ENCODE measurements at regions not wholly inside any gene's neighbourhood (a gene's known extent, or its start where the extent isn't known, plus 50 kb on each side); places are given as distances from the start of the nearest gene placed in this dataset.

- TF ChIP-seq CTCF (IDR thresholded peaks at IDR 0.05) (no peak), SIN3A (IDR thresholded peaks at IDR 0.05; ENCODE audit: borderline replicate concordance, insufficient read depth, low read depth, low read length) (no peak), REST (IDR thresholded peaks at IDR 0.05; ENCODE audit: insufficient read depth in 1 of 2, low read depth in 2 of 2, low read length in 1 of 2) (no peak), POLR2AphosphoS5 (IDR thresholded peaks at IDR 0.05; ENCODE audit: low read depth, low read length) (no peak)
Observed at GRCh38 chr6:112581015-112581414, 233.9 kb downstream of the RFPL4B start.
